ENCODE measurements at regions not wholly inside any gene's neighbourhood (a gene's known extent, or its start where the extent isn't known, plus 50 kb on each side); places are given as distances from the start of the nearest gene placed in this dataset.

- Histone ChIP-seq H3K4me3 (ENCODE audit: low read length in 2 of 2) (no peak overlapping the region), H3K27ac (ENCODE audit: low read depth in 1 of 2, low read length in 2 of 2) (no peak overlapping the region), H3K27me3 (ENCODE audit: control insufficient read depth in 1 of 2, insufficient read depth in 2 of 2, low read length in 1 of 2) (no peaks in the 10 kb centered on the region), H3K9me3 (ENCODE audit: control insufficient read depth, low read length) (no peaks in the 10 kb centered on the region), H3K36me3 (ENCODE audit: control insufficient read depth in 1 of 2, insufficient read depth in 2 of 2, low read length in 1 of 2) (no peaks in the 10 kb centered on the region), H3K4me1 (ENCODE audit: control insufficient read depth in 1 of 2, insufficient read depth in 2 of 2, low read length in 2 of 2) (peaks cover 0 to 2% of the 10 kb centered on the region in 2 donors)
- peak in 1 of 2 donors; percentile 59 for DNase-seq
- 80 to 83% methylated on average over 15 of the region's 15 CpGs for WGBS, 2 donors
- ATAC-seq (ENCODE audit: low FRiP score): peak; percentile 72
- intact Hi-C loops (cut with DNase I): no loop called here
Measured at GRCh38 chr5:73274881-73275663, 102.1 kb downstream of the TMEM174 start.

- WGBS, 2 donors: 97 to 98% methylated on average over 3 of the region's 3 CpGs
- Histone ChIP-seq H3K4me1 (ENCODE audit: control insufficient read depth in 1 of 2, insufficient read depth in 2 of 2, low read length in 2 of 2) (no peaks in the 10 kb centered on the region), H3K36me3 (ENCODE audit: control insufficient read depth in 1 of 2, insufficient read depth in 2 of 2, low read length in 1 of 2) (no peaks in the 10 kb centered on the region), H3K4me3 (ENCODE audit: low read length in 2 of 2) (no peak overlapping the region), H3K27me3 (ENCODE audit: control insufficient read depth in 1 of 2, insufficient read depth in 2 of 2, low read length in 1 of 2) (no peaks in the 10 kb centered on the region), H3K27ac (ENCODE audit: low read depth in 1 of 2, low read length in 2 of 2) (no peak overlapping the region), H3K9me3 (ENCODE audit: control insufficient read depth, low read length) (no peaks in the 10 kb centered on the region)
- intact Hi-C loops (cut with DNase I): no loop called here
- ATAC-seq (ENCODE audit: low FRiP score) (no peak), DNase-seq (no peak)
Measured at GRCh38 chr5:73274121-73274520, 101.1 kb downstream of the TMEM174 start.

- H3K27ac ChIP-seq (ENCODE audit: low read depth in 1 of 2, low read length in 2 of 2): no peak overlapping the region
- WGBS, 2 donors: 81 to 90% methylated on average over 6 of the region's 6 CpGs
- intact Hi-C loops (cut with DNase I): no loop called here
Measured at GRCh38 chr5:73273379-73274050, 100.5 kb downstream of the TMEM174 start.

GRCh38 chr5:73272351-73272750 is 99.4 kb downstream of the TMEM174 start:
- H3K27me3 ChIP-seq (ENCODE audit: control insufficient read depth in 1 of 2, insufficient read depth in 2 of 2, low read length in 1 of 2): no peaks in the 10 kb centered on the region
- H3K4me1 ChIP-seq (ENCODE audit: control insufficient read depth in 1 of 2, insufficient read depth in 2 of 2, low read length in 2 of 2): no peaks in the 10 kb centered on the region
- no peak for ATAC-seq (ENCODE audit: low FRiP score)
- DNase-seq: no peak
- H3K9me3 ChIP-seq (ENCODE audit: control insufficient read depth, low read length): no peaks in the 10 kb centered on the region
- H3K4me3 ChIP-seq (ENCODE audit: low read length in 2 of 2): no peak overlapping the region
- H3K27ac ChIP-seq (ENCODE audit: low read depth in 1 of 2, low read length in 2 of 2): no peak overlapping the region
- H3K36me3 ChIP-seq (ENCODE audit: control insufficient read depth in 1 of 2, insufficient read depth in 2 of 2, low read length in 1 of 2): no peaks in the 10 kb centered on the region
- intact Hi-C loops (cut with DNase I): no loop called here

More at GRCh38 chr5:73273379-73274050, 100.5 kb downstream of the TMEM174 start:
- ATAC-seq (ENCODE audit: low FRiP score) (no peak), DNase-seq (no peak)
- Histone ChIP-seq H3K36me3 (ENCODE audit: control insufficient read depth in 1 of 2, insufficient read depth in 2 of 2, low read length in 1 of 2) (no peaks in the 10 kb centered on the region), H3K27me3 (ENCODE audit: control insufficient read depth in 1 of 2, insufficient read depth in 2 of 2, low read length in 1 of 2) (no peaks in the 10 kb centered on the region), H3K4me3 (ENCODE audit: low read length in 2 of 2) (no peak overlapping the region), H3K9me3 (ENCODE audit: control insufficient read depth, low read length) (no peaks in the 10 kb centered on the region), H3K4me1 (ENCODE audit: control insufficient read depth in 1 of 2, insufficient read depth in 2 of 2, low read length in 2 of 2) (no peaks in the 10 kb centered on the region)

- DNase-seq (no peak), ATAC-seq (ENCODE audit: low FRiP score) (no peak)
- intact Hi-C loops (cut with DNase I): no loop called here
- no peaks in the 10 kb centered on the region for H3K4me1 ChIP-seq (ENCODE audit: control insufficient read depth in 1 of 2, insufficient read depth in 2 of 2, low read length in 2 of 2)
- no peaks in the 10 kb centered on the region for H3K27me3 ChIP-seq (ENCODE audit: control insufficient read depth in 1 of 2, insufficient read depth in 2 of 2, low read length in 1 of 2)
- 97 to 98% methylated on average over 2 of the region's 2 CpGs for WGBS, 2 donors
- H3K9me3 ChIP-seq (ENCODE audit: control insufficient read depth, low read length): no peaks in the 10 kb centered on the region
- no peak overlapping the region for H3K27ac ChIP-seq (ENCODE audit: low read depth in 1 of 2, low read length in 2 of 2)
- no peaks in the 10 kb centered on the region for H3K36me3 ChIP-seq (ENCODE audit: control insufficient read depth in 1 of 2, insufficient read depth in 2 of 2, low read length in 1 of 2)
- H3K4me3 ChIP-seq (ENCODE audit: low read length in 2 of 2): no peak overlapping the region
Measured at GRCh38 chr5:73268826-73269225, 95.8 kb downstream of the TMEM174 start.

- Histone ChIP-seq H3K9me3 (ENCODE audit: control insufficient read depth, low read length) (no peaks in the 10 kb centered on the region), H3K36me3 (ENCODE audit: control insufficient read depth in 1 of 2, insufficient read depth in 2 of 2, low read length in 1 of 2) (no peaks in the 10 kb centered on the region), H3K4me1 (ENCODE audit: control insufficient read depth in 1 of 2, insufficient read depth in 2 of 2, low read length in 2 of 2) (no peaks in the 10 kb centered on the region), H3K27me3 (ENCODE audit: control insufficient read depth in 1 of 2, insufficient read depth in 2 of 2, low read length in 1 of 2) (no peaks in the 10 kb centered on the region), H3K4me3 (ENCODE audit: low read length in 2 of 2) (no peak overlapping the region), H3K27ac (ENCODE audit: low read depth in 1 of 2, low read length in 2 of 2) (peak overlapping the region in 1 of 2 donors; percentile 11)
- intact Hi-C loops (cut with DNase I): no loop called here
- DNase-seq: no peak
- ATAC-seq (ENCODE audit: low FRiP score): no peak
- 63 to 69% methylated on average over 8 of the region's 8 CpGs for WGBS, 2 donors
Measured at GRCh38 chr5:73267766-73268435, 94.9 kb downstream of the TMEM174 start.

- WGBS, 2 donors: 48 to 51% methylated on average over 17 to 18 of the region's 18 CpGs
- Histone ChIP-seq H3K9me3 (ENCODE audit: control insufficient read depth, low read length) (no peaks in the 10 kb centered on the region), H3K36me3 (ENCODE audit: control insufficient read depth in 1 of 2, insufficient read depth in 2 of 2, low read length in 1 of 2) (no peaks in the 10 kb centered on the region), H3K27ac (ENCODE audit: low read depth in 1 of 2, low read length in 2 of 2) (peak overlapping the region in 1 of 2 donors; percentile 34), H3K4me1 (ENCODE audit: control insufficient read depth in 1 of 2, insufficient read depth in 2 of 2, low read length in 2 of 2) (no peaks in the 10 kb centered on the region), H3K4me3 (ENCODE audit: low read length in 2 of 2) (no peak overlapping the region), H3K27me3 (ENCODE audit: control insufficient read depth in 1 of 2, insufficient read depth in 2 of 2, low read length in 1 of 2) (no peaks in the 10 kb centered on the region)
- intact Hi-C loops (cut with DNase I): no loop called here
- ATAC-seq (ENCODE audit: low FRiP score): no peak
- no peak for DNase-seq
Measured at GRCh38 chr5:73266925-73267765, 94.2 kb downstream of the TMEM174 start.

GRCh38 chr5:73266176-73266738 is 93.3 kb downstream of the TMEM174 start:
- Histone ChIP-seq H3K4me1 (ENCODE audit: control insufficient read depth in 1 of 2, insufficient read depth in 2 of 2, low read length in 2 of 2) (no peaks in the 10 kb centered on the region), H3K36me3 (ENCODE audit: control insufficient read depth in 1 of 2, insufficient read depth in 2 of 2, low read length in 1 of 2) (no peaks in the 10 kb centered on the region), H3K27ac (ENCODE audit: low read depth in 1 of 2, low read length in 2 of 2) (no peak overlapping the region), H3K27me3 (ENCODE audit: control insufficient read depth in 1 of 2, insufficient read depth in 2 of 2, low read length in 1 of 2) (no peaks in the 10 kb centered on the region), H3K4me3 (ENCODE audit: low read length in 2 of 2) (no peak overlapping the region), H3K9me3 (ENCODE audit: control insufficient read depth, low read length) (no peaks in the 10 kb centered on the region)
- no peak for ATAC-seq (ENCODE audit: low FRiP score)
- no peak for DNase-seq
- intact Hi-C loops (cut with DNase I): no loop called here
- 80 to 85% methylated on average over 5 of the region's 5 CpGs for WGBS, 2 donors

Measured in aorta (tissue), 5 donors.